ENCODE measurements at regions not wholly inside any gene's neighbourhood (a gene's known extent, or its start where the extent isn't known, plus 50 kb on each side); places are given as distances from the start of the nearest gene placed in this dataset.
"Not testable (repeated sequence)": the region's sequence is repeated elsewhere in the genome, so short reads cannot be mapped to it uniquely, and the experiment has no call there.

DNA sequence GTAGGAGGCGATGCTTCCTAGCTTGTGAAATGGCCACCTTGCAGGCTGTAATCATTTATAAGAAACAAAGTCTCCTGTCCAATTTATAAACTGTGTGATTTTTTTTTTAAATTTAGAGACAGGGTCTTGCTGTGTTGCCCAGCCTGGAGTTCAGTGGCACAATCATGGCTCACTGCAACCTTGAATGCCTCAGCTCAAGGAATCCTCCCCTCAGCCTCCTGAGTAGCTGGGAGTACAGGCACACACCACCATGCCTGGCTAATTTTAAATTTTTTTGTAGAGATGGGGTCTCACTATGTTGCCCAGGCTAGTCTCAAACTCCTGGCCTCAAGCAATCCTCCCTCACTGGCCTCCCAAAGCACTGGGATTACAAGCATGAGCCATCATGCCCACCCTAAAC is 150.1 kb downstream of the PTPRU start:
- TF ChIP-seq ZNF207 (IDR thresholded peaks at IDR 0.05; ENCODE audit: borderline replicate concordance); EZH2 (IDR thresholded peaks at IDR 0.05; ENCODE audit: borderline replicate concordance, control insufficient read depth, low read depth, low read length); POLR2AphosphoS5 (IDR thresholded peaks at IDR 0.05; ENCODE audit: low read length); EP300 (IDR thresholded peaks at IDR 0.05; ENCODE audit: borderline replicate concordance in 1 of 2, control insufficient read depth in 1 of 2, low read depth in 2 of 2, low read length in 2 of 2); POLR2A (IDR thresholded peaks at IDR 0.05; ENCODE audit: low read depth, low read length); EGR1 (IDR thresholded peaks at IDR 0.05; ENCODE audit: borderline replicate concordance in 1 of 2, low read depth in 2 of 2, low read length in 2 of 2); JUND (IDR thresholded peaks at IDR 0.05; ENCODE audit: low read depth, low read length); YY1 (IDR thresholded peaks at IDR 0.05; ENCODE audit: low read depth, low read length); RAD21 (IDR thresholded peaks at IDR 0.05; ENCODE audit: insufficient read depth, low read depth, low read length); FOS (IDR thresholded peaks at IDR 0.05; ENCODE audit: borderline replicate concordance, extremely low read depth, insufficient read length); MYC (IDR thresholded peaks at IDR 0.05; ENCODE audit: insufficient read depth, insufficient read length, insufficient replicate concordance, low read length, severe bottlenecking): not testable (repeated sequence)
- TF ChIP-seq, protein P1, sequence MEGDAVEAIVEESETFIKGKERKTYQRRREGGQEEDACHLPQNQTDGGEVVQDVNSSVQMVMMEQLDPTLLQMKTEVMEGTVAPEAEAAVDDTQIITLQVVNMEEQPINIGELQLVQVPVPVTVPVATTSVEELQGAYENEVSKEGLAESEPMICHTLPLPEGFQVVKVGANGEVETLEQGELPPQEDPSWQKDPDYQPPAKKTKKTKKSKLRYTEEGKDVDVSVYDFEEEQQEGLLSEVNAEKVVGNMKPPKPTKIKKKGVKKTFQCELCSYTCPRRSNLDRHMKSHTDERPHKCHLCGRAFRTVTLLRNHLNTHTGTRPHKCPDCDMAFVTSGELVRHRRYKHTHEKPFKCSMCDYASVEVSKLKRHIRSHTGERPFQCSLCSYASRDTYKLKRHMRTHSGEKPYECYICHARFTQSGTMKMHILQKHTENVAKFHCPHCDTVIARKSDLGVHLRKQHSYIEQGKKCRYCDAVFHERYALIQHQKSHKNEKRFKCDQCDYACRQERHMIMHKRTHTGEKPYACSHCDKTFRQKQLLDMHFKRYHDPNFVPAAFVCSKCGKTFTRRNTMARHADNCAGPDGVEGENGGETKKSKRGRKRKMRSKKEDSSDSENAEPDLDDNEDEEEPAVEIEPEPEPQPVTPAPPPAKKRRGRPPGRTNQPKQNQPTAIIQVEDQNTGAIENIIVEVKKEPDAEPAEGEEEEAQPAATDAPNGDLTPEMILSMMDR (IDR thresholded peaks at IDR 0.05 in 2 of 3, conservative IDR thresholded peaks at IDR 0.05 in 1 of 3; ENCODE audit: control insufficient read depth in 2 of 3, extremely low read depth in 1 of 3, insufficient read depth in 1 of 3, low read depth in 3 of 3, low read length in 3 of 3): not testable (repeated sequence)
- TF ChIP-seq, protein P2, sequence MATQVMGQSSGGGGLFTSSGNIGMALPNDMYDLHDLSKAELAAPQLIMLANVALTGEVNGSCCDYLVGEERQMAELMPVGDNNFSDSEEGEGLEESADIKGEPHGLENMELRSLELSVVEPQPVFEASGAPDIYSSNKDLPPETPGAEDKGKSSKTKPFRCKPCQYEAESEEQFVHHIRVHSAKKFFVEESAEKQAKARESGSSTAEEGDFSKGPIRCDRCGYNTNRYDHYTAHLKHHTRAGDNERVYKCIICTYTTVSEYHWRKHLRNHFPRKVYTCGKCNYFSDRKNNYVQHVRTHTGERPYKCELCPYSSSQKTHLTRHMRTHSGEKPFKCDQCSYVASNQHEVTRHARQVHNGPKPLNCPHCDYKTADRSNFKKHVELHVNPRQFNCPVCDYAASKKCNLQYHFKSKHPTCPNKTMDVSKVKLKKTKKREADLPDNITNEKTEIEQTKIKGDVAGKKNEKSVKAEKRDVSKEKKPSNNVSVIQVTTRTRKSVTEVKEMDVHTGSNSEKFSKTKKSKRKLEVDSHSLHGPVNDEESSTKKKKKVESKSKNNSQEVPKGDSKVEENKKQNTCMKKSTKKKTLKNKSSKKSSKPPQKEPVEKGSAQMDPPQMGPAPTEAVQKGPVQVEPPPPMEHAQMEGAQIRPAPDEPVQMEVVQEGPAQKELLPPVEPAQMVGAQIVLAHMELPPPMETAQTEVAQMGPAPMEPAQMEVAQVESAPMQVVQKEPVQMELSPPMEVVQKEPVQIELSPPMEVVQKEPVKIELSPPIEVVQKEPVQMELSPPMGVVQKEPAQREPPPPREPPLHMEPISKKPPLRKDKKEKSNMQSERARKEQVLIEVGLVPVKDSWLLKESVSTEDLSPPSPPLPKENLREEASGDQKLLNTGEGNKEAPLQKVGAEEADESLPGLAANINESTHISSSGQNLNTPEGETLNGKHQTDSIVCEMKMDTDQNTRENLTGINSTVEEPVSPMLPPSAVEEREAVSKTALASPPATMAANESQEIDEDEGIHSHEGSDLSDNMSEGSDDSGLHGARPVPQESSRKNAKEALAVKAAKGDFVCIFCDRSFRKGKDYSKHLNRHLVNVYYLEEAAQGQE (IDR thresholded peaks at IDR 0.05; ENCODE audit: low read depth, low read length): not testable (repeated sequence)
- TF ChIP-seq, protein P3, sequence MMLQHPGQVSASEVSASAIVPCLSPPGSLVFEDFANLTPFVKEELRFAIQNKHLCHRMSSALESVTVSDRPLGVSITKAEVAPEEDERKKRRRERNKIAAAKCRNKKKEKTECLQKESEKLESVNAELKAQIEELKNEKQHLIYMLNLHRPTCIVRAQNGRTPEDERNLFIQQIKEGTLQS (IDR thresholded peaks at IDR 0.05; ENCODE audit: borderline replicate concordance, extremely low read depth, low read depth, low read length): not testable (repeated sequence)
